GM10248 (cell line): ENCODE measurements at regions not wholly inside any gene's neighbourhood (a gene's known extent, or its start where the extent isn't known, plus 50 kb on each side); places are given as distances from the start of the nearest gene placed in this dataset.

Experiments
- CTCF ChIA-PET: fragments of 300-600 bp; sonication (Branson Sonifier 250); formaldehyde crosslinking; extraction: SDS; loops from one replicate; lab custom pipeline; 2021; ENCODE audit warnings: antibody characterized with exemption; lab: Yijun Ruan, JAX
- POLR2A ChIA-PET: fragments of 350-650 bp; sonication (Branson Sonifier 250); formaldehyde crosslinking; extraction: SDS; loops from one replicate; lab custom pipeline; 2020; ENCODE audit warnings: antibody characterized with exemption; lab: Yijun Ruan, JAX
- DNase-seq: peaks from one replicate; pipeline ENCODE4 v3.0.0; 2012; ENCODE audit errors: extremely low spot score
- CTCF ChIP-seq: IDR thresholded peaks from 2 replicates; pipeline ENCODE4 v1.5.1; 2012; ENCODE audit warnings: mild to moderate bottlenecking, low read depth; ENCODE audit errors: extremely low read depth, missing control alignments, control extremely low read depth

- POLR2A ChIA-PET: no interaction called here
- no peak for DNase-seq
- TF ChIP-seq CTCF: no peak
- CTCF ChIA-PET: interaction anchor here (0.9 kb wide), 1 partner anchor 19 kb away, joined by 3 read pairs; no protein-coding TSS in a partner anchor
Observed at GRCh38 chr2:125582516-125582915, 1073.4 kb upstream of the GYPC start.

DNA sequence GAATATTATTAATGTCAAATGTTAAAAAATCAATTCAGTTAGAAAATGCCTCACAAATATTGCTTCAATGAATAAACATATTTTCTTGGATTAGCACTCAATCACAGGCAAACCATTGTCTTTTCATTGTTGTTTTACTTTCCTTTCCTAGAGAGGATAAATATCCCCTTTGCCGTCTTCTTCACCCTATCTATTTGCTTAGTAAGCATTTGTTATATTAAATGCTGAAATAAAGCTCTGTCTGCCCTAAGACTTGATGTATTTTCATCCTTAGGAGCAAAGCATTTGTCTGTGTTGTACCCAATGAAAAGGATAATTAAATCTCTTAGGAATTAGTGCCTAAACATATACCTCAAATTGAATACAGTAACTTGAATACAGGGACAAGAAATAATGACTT, 1071.2 kb upstream of the GYPC start:
- DNase-seq: no peak
- TF ChIP-seq CTCF: no peak
- CTCF ChIA-PET: no interaction called here
- POLR2A ChIA-PET: no interaction called here

GRCh38 chr2:125588780-125589179, 1067.2 kb upstream of the GYPC start:
- TF ChIP-seq CTCF: no peak
- ChIA-PET CTCF (no interaction called here), POLR2A (no interaction called here)
- DNase-seq: no peak

DNA sequence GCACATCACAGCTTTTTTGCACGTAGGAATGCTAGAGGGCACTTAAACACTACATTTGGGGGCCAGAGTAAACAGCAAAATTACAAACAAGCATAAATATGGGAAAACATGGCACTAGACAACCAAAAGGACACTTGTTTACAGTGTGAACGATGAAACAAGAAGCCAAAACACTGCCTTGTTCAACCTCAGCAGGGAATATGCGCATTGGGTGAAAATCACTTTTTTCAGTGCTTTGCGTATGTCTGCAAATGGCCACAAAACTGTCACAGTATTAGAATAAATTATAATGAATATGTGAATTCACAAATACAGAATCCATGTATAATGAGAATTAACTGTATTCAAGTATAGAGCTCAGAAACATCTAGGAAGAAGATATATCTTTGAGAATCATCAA, 1064.0 kb upstream of the GYPC start:
- DNase-seq: no peak
- ChIA-PET POLR2A (no interaction called here), CTCF (interaction anchor here (0.8 kb wide), 1 partner anchor 10 kb away, joined by 3 read pairs; no protein-coding TSS in a partner anchor)
- no peak for TF ChIP-seq CTCF

- DNase-seq: no peak
- CTCF ChIA-PET: interaction anchor here (0.8 kb wide), 1 partner anchor 9 kb away, joined by 3 read pairs; no protein-coding TSS in a partner anchor
- no peak for TF ChIP-seq CTCF
- POLR2A ChIA-PET: no interaction called here
Observed at GRCh38 chr2:125593036-125593435, 1062.9 kb upstream of the GYPC start.

DNA sequence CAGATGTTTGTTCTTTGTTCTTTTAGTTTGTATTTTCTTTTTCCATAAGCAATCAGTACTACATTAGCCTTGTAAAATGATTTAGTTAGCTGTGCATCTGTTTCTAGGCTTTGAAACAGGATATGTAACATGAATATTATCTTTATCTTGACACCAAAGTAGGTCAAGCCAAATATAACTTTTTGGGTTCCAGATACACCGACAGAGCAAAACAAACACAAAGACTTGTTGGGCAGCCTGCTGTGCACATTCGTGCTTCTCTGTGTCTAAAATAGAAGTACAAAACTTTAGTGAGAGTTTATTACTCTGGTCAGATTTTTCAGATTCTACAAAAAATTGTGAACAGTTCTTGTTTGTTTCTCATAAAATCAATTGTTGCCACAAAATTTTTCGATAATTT, 1059.3 kb upstream of the GYPC start:
- POLR2A ChIA-PET: no interaction called here
- no peak for DNase-seq
- no peak for TF ChIP-seq CTCF
- CTCF ChIA-PET: no interaction called here

- ChIA-PET CTCF (no interaction called here), POLR2A (no interaction called here)
- no peak for TF ChIP-seq CTCF
- no peak for DNase-seq
Observed at GRCh38 chr2:125615438-125615837, 1040.5 kb upstream of the GYPC start.
